Right hindlimb (tissue), 1 donor: ENCODE measurements at regions not wholly inside any gene's neighbourhood (a gene's known extent, or its start where the extent isn't known, plus 50 kb on each side); places are given as distances from the start of the nearest gene placed in this dataset.
"Not testable (repeated sequence)": the region's sequence is repeated elsewhere in the genome, so short reads cannot be mapped to it uniquely, and the experiment has no call there.

Experiments used
- DNase-seq: peaks from one replicate; pipeline ENCODE4 v3.0.0-alpha.2; 2018

DNA sequence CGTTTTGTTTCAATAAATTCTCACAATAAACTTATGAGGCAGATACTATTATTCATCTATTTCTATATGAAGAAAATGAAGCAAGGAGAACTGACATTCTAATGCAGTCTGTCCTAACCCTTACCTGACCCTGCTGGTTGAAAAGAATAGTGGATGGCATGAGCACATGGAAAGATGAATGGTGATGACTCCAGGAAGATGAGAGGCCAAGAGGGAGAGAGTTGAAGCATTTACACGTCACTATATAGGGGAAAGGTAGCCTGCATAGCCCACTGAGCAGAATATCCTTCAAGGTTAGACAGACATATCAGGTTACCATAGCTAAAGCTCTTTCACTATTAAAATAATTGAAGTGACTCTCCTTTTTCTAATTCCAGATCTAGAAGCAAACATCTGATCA is 163.9 kb upstream of the CDK1 start:
- DNase-seq, result no peak

DNA sequence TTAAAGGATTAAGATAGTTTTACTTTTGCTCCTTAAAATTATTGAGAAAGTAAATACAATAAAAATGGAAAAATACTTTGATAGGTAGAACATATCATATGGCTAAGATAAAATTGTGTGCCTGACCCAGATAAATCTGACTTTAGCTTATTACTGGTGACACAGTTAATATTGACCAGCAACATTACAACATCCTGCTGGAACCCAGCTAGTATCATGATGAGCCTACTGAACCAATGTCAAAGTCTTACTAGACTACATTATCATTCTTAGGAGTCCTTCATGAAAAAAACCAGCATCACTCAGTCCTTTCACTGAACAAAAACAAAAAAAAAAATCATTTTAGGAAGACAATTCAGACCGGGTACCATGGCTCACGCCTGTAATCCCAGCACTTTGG is 164.8 kb upstream of the CDK1 start:
- no peak for DNase-seq

- no peak for DNase-seq
Observed at GRCh38 chr10:60611291-60611747, 167.0 kb upstream of the CDK1 start.

DNA sequence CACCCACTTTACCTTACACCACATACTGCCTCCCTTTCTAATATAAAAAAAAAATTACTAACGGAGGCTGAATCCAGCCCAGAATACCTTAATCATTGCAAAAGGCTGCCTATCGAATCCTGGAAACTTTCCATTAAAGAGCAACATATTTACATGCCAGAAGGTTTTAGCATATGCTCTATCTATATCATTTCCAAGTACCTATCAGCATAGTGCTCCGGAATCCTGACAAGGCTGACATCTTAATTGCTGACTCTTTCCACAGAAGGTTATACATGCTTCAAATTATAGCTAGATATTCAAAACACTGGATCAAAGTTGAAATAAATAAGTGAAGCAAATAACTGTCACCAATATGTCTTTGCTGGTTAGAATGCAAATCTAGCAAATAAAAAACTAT is 170.9 kb upstream of the CDK1 start:
- no peak for DNase-seq

DNA sequence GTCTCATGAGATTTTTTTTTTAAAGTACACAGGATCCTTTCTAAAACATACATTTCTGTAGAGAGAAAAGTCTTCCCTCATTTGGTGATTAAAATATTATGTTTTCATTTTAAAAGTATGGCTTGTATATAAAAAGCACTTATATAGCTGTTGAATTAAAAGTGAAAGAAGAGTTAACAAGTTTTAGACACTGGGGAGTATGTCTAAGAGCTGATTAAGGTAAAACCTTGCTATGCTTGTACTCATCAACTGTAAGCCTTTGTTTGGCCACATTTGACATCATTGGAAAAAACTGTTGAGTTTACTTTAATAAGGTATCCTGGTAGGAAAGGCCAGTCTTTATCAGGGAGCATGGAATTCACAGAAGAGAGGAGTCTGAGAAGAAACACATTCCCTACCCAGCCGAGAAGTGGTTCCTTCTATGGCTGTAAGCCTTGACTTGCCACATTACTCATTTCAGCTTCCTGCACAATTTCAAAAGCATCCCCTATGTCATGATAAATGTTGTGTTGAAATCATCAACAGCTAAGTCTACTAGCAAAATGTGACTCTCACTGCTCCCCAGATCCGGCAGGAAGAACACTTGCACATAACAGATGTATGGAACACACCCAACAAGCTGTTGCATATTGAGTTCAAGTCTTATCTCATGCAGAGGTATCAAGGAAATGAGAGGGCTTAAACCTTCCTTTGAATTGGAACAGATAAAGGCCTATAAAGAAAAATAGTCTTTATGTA is 171.8 kb upstream of the CDK1 start:
- DNase-seq, result no peak

GRCh38 chr10:60605476-60605875 is 172.8 kb upstream of the CDK1 start:
- DNase-seq, result no peak

- DNase-seq, result no peak
Observed at GRCh38 chr10:60604342-60604741, 173.9 kb upstream of the CDK1 start.

- DNase-seq, result no peak
Observed at GRCh38 chr10:60597513-60597912, 180.8 kb upstream of the CDK1 start.

DNA sequence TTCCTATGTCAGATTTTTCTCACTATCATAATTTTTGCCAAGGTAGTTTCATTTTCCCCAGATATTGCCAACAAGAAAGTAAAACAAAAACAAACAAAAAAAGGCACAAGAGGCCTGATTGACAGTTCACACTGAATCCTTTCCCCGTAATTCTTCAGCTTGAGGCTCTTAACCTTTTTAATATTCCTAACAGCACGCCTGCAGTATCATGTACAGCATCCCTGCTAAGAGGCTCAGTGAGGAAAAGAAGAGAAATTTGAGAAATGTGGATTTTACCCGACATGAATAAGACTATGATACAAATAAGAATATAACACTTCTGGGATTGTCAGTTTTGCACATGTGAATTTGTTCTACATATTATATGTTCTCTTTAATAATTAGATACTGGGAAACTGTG is 182.4 kb upstream of the CDK1 start:
- DNase-seq, result no peak

DNA sequence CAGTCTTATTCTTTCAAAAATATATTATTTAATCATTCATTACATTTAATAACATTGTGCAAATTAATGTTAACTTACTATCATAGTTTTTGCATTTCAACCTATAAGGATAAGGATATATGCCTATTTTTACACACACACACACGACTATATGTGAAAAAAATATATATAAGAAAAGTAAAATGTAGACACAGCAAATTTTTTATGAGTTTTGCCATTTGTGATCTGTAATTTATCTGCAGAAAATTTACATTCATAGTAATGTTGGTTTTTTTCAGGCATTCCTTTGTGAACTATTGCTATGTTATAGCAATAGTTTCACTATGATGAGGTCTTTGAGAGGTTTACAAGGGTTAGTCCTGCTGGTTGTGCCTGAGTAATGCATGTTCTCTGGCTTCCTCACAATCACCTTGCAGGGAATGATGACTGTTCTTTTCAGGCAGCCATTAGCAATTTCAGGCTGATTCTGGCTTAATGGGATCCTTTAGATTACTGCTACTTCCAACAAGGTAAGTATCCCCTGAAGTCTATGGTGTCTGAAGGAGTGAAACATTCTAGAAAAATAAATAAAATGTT is 183.7 kb upstream of the CDK1 start:
- no peak for DNase-seq

DNA sequence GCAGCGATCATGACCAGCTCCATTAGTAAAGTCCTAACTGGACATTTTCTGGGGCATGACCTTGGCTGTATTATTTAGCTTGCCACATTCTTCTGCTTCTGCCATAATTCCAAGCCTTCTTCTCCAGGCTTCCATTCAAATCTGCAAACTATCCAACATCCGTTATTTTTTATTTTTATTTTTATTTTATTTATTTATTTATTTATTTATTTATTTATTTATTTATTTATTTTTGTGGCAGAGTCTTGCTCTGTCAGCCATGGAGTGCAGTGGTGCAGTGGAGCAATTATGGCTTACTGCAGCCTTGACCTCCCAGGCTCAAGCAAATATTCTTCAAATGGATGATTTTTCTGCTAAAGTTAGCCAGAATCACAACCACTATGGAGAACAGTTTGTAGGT is 187.2 kb upstream of the CDK1 start:
- DNase-seq, result no peak

GRCh38 chr10:60589376-60589775 is 188.9 kb upstream of the CDK1 start:
- DNase-seq, result no peak

DNA sequence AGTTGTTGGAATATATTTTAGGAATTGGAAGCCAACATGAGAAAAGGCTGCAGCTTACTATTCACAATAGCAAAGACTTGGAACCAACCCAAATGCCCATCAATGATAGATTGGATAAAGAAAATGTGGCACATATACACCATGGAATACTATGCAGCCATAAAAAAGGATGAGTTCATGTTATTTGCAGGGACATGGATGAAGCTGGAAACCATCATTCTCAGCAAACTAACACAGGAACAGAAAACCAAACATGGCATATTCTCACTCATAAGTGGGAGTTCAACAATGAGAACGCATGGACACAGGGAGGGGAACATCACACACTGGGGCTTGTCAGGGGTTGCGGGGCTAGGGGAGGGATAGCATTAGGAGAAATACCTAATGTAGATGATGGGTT is 192.1 kb upstream of the ANK3 start:
- not testable (repeated sequence) for DNase-seq

DNA sequence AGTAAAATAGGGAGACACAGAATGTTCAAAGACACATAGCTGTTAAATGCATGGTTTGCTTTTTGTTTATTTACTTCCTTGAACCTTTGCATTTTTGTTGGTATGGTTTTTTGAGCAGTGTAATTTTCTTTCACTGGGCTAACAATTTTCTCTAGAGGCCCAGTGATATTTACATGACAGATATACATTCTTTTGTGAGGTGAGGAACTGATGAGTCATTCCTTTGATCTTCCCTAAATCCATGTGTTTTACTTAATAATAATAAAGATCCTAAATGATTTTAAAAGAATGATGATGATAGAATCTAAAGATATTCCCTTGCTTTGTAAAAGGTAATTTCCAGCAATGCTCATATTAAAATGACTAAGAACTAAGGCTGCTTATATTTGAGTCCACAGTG is 188.5 kb upstream of the ANK3 start:
- DNase-seq, result no peak

DNA sequence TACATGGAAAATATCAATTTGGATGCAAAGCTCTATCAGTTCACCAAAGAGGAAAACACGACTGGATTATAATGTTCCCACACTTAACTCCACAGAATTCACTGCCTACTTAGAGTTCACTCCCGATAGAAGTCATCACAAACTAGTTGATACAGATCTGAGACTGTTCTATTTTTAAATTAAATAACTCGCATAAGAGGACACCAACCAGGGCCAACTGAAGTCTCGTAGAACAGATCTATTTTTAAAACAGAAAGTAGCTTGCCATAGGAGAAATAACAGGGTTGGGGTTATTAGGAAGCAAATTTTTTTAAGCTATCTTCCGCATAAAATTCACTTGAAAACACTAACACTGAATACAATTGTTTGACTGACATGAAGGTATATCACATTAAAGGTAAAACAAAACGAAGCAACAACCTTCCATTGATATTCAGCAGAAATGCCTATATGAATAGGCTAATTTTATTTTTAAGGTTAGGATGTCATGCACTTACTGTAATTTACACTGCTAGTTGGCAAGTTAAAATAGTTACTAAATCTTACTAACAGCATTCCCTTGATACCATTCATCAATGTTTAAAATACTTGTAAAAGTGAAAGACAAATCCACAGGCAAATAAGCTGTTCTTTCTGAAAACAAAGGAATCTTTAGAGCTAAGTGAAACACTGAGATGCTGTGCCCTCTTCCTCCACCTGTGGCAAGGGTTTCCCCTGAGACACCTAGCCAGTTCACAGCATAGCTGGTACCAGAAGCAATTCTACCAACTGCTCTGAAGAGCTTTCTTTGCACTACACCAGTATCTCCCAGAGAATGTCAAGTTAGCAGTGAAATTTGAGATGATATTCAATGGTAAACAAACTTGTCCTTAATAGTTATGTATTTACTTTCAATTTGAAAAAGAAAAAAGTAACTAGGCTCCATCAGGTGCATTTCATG is 186.7 kb upstream of the ANK3 start:
- DNase-seq, result no peak

- no peak for DNase-seq
Observed at GRCh38 chr10:60575105-60575504, 185.4 kb upstream of the ANK3 start.

DNA sequence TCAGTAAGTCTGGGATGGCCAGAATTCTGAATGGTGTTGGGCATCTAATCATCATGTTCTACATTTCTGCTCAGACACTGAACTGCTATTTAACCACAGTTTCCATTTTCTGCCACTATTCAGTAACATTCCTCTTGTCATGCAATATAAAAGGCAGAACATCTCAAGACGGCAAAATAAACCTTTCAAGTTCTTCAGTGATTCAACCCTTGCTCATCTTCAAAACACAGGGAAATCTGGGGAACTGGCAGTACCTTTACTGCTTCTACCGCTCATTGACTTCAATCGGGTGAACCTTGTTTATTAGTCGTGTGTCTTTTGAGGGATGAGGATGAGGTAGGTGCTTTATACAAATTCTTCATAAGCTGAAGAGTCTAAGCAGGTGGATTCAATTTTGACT is 184.7 kb upstream of the ANK3 start:
- DNase-seq, result no peak

GRCh38 chr10:60573336-60573735 is 183.7 kb upstream of the ANK3 start:
- no peak for DNase-seq

DNA sequence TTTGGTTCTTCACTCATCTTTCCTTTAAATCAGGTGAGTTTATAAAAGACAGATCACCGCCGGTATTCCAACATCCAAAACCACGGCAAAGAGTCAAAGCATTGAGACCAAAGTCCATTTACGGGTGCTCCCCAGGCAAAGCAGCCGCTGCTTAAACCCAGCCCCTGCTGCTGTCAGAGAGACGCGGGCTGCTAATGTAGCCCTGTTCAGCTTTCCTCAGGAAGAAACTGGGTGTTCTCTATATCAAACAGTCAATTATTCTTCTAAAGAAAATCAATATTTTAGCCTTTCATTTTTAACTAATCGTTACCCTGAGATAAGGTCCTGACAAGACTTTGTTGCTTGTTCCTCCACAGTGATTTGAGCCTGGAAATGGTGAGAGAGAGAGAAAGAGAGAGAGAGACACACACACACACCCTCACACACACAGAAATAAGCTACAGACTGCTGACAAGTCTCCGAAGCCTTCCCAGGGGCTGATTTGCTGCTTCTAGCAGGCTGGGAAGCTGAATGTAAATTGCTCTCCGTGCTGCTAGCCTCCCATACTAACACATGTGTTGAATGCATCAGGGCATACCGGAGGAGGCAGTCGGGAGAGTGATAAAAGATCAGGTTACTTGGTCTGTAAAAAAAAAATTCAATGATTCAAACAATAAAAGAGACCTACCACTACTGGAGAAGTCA is 183.0 kb upstream of the ANK3 start:
- DNase-seq, result peak; percentile 77

GRCh38 chr10:60570896-60571295 is 181.2 kb upstream of the ANK3 start:
- DNase-seq, result no peak

- no peak for DNase-seq
Observed at GRCh38 chr10:60570272-60570865, 180.7 kb upstream of the ANK3 start.

DNA sequence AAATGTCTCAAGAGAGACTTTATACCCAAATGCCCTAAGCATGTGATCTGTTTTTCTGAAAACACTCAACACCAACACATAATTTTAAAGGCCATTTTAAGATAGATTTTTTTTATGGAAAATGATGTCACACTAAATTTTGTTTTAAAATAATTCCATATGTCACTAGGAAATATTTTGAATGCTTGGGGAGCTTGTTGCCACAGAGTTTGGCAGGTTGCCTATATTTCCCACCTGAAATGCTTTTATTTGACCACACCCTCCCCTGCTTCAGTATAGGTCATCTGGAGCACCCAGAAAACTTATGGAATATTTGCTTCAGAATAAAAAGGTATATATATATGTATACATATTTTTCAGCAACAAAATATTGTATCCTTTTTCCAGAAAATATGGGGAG is 180.0 kb upstream of the ANK3 start:
- DNase-seq, result no peak

- DNase-seq, result no peak
Observed at GRCh38 chr10:60566096-60566495, 176.4 kb upstream of the ANK3 start.
